Activated CD4-positive, alpha-beta T cell treated with anti-CD3 and anti-CD28 coated beads, Interleukin-2, amount 50 U/mL, for 1 hour (primary cell): ENCODE measurements at regions not wholly inside any gene's neighbourhood (a gene's known extent, or its start where the extent isn't known, plus 50 kb on each side); places are given as distances from the start of the nearest gene placed in this dataset.

Source experiments
- DNase-seq: peaks from one replicate; pipeline ENCODE4 v3.0.0-alpha.2; 2020

DNA sequence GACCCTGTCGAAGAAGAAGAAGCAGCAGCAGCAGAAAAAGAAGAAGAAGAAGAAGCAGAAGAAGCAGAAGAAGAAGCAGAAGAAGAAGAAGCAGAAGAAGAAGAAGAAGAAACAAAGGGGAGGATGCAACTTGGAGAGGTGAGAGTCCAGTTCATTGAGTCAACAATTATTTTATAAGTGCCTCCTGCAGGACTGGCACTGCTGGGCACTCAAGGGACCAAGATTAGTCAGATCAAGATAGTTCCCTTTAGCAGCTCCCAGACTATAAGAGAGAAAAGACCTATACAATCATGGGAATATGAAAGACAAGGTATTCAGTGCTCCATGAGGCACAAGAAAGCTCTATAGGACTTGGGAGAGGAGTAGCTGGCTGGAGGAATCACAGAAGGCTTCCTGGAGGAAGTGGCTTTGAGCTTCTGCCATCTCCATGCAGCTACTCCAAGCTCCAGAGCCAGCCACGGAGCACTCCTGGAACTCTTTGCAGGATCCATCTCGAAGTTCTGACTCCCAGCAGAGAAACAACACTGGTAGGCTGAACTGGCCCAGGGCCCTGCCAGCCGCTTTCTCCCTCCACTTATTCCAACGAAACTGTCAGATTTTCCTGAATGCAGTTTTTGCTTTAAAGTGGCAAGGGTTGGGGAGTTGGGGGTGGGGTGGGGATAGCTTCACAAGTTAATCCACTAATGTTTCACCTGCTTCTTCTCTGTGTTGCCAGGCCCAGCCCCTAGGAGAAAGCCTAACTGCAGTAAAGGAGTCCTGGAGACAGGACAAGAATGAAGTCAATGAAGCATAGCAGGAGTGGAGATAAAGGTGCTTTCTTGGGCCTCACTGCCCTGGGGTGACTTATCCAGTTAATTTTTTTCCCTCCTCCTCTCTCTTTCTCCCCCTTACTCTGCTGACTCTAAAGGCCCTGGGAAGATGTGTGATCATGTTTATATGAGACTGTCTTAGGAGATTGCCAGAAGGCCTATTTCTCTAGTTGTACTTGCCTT, 140.1 kb upstream of the PARP11 start:
- DNase-seq, result no peak

DNA sequence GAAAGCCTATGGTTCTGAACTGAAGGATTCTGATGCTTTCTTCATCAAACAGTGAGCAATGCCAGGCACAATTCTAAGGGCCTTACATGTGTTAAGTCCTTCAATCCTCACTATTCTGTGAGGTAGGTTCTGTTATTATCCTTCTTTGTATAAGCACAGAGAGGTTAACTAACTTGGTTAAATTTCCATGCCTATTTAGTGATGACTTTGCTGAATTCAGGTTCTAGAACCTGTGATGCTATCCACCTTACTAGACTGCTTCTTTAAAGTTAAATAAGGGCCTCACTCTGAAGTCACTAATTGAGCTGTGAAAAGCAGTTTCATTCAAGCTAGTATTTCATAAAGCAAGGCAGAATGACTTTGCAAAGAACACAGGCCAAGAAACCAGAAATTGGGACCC, 138.9 kb upstream of the PARP11 start:
- no peak for DNase-seq

GRCh38 chr12:4011597-4011996, 138.4 kb upstream of the PARP11 start:
- no peak for DNase-seq

GRCh38 chr12:4009979-4010704, 136.9 kb upstream of the PARP11 start:
- DNase-seq, result no peak

DNA sequence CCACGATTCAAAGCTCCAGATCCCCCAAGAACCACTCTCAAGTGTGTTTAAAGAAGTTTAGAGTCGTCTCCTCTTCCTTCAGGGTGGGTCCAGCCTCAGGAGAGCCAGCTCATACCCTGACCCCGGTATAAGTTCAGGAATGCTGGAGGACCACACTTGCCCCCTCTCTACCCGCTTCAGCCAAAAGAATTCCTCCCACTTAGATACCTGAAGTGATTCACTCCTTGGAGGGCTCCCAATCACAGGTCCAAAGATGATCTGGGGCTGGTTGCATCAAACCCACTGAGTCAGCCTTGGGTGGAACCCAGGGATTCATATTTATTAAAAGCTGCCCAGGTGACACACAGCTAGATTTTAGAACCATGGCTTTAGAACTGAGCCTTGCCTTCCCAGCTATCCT, 133.5 kb upstream of the PARP11 start:
- no peak for DNase-seq

DNA sequence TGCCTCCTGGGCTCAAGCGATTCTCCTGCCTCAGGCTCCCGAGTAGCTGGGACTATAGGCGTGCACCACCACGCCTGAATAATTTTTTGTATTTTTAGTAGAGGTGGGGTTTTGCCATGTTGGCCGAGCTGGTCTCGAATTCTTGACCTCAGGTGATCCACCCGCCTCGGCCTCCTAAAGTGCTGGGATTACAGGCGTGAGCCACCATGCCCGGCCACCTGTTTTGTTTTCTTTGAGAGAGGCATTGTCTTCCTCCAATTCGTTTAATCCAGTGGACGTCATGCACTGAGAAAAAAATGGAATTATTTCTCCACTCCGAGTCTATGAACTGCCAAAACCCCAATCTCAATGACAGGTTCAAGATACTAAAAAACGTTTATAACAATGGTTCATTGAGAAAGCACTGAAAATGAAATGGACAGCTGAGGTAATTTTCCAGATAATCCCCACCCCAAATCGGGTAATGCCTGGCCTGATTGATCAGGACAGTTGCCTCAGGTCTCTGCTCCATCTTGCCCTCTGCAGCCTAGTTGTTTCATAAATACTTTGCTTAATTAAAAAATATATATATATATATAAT, 132.7 kb upstream of the PARP11 start:
- no peak for DNase-seq

GRCh38 chr12:4003576-4003975, 130.4 kb upstream of the PARP11 start:
- DNase-seq, result no peak

GRCh38 chr12:4002601-4003000, 129.4 kb upstream of the PARP11 start:
- DNase-seq, result no peak

DNA sequence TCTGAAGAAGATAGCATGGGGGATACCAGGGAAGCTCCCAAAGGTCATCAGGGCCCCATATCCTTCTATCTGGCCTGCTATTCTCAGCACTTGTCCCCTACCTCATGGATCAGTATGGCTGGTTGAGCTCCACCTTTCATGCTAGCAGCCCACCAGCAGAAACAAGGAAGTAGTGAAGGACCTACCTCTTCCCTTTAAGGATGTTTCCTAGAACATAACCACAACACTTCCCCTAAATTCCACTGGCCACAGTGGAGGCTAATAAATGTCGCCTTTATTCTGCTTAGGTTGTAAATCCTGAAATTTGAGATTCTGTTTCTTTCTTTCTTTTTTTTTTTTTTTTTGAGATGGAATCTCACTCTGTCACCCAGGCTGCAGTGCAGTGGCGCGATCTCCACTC, 128.6 kb upstream of the PARP11 start:
- DNase-seq, result no peak

DNA sequence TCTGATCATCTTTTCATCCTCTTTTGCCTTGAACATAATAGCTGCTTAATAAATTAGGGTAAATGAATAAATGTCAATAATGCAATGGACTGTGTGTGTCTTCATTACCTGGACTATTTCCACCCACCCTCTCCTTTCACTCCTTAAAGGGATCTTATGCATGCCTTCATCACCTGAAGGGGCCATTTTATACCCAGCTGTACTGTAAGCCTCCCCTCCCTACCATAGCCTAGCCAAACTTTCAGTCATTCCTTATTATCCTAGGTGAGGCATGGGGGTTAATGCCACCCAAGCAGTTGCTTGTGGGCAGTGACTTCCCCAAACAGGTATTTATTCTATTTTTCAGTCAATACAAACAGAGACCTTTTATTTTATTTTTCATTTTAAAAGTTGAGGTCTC, 127.8 kb upstream of the PARP11 start:
- no peak for DNase-seq

DNA sequence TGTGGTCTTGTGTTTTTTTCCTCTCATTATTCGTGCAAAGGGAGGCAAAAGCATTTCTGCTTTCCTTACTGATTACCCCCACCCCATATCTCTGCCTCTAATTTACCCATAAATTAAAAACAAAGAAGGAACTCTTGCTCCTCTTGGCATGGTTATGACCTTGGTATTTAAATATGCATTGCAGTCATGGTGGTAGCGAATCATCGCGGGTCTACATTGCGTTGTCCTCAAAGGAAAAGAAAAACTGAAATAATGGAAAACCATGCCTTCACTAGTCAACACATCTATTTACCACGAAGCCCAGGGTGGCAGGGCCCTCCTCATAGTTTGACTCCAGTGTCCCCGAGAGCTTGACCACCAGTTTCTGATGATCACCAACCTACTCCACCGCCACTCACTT, 126.7 kb upstream of the PARP11 start:
- no peak for DNase-seq

- DNase-seq, result peak; percentile 25
Observed at GRCh38 chr12:3998968-3999792, 126.0 kb upstream of the PARP11 start.

GRCh38 chr12:3998397-3998796, 125.2 kb upstream of the PARP11 start:
- DNase-seq, result no peak

GRCh38 chr12:3996322-3996721, 123.1 kb upstream of the PARP11 start:
- DNase-seq, result no peak

DNA sequence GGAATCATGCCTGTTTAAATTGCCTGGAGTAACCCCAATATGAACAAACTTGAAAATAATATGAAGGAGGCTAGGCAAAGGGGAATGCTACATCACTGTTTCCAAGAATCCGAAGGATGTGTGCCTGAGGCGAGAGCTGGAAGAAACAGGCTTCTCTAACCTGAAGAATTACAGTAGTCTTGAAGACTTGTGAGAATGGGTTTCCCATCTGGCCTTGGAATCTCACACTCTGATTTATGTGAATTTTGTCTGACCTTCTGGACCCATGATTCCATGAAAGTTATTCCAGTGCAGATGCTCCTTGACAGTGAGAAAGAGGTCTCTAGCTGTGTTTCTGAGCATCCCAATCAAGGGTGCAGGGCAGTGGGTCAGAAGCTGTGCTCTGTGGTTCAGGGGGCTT, 122.1 kb upstream of the PARP11 start:
- DNase-seq, result no peak

DNA sequence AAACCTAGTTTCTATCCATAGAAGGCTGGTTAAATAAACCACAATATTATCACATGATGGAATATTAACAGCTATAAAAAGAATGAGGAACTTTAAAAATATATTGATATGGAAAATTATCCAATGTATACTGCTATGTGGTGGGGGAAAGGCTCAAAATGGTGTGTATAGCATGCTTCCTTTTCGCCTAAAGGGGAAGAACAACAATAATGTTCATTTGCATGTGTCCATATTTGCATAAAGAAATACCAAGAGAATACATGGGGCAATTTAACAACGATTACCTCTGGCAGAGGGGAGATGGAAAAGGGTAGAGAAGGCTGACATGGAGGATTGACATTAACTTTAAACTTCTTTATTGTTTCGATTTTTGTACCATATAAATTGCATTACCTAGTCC, 121.3 kb upstream of the PARP11 start:
- DNase-seq, result no peak

DNA sequence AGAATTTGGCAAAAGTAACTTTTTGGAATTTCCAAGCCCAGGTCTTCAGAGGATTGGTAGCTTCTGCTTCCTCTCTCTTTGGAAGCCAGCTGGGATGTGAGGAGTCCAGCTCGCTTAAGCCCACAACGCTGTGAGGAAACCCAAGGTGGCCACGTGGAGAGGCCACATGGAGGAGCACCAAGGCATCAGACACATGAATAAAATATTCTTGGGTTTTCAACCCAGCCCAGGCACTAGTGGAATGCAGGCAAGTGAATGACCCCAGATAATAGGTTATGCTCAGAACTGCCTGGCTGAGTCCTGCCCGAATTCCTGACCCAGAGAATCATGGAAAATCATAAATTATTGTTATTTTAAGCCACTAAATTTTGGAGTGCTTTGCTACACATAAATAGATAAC, 119.7 kb upstream of the PARP11 start:
- DNase-seq, result no peak

- no peak for DNase-seq
Observed at GRCh38 chr12:3991798-3992580, 118.8 kb upstream of the PARP11 start.

DNA sequence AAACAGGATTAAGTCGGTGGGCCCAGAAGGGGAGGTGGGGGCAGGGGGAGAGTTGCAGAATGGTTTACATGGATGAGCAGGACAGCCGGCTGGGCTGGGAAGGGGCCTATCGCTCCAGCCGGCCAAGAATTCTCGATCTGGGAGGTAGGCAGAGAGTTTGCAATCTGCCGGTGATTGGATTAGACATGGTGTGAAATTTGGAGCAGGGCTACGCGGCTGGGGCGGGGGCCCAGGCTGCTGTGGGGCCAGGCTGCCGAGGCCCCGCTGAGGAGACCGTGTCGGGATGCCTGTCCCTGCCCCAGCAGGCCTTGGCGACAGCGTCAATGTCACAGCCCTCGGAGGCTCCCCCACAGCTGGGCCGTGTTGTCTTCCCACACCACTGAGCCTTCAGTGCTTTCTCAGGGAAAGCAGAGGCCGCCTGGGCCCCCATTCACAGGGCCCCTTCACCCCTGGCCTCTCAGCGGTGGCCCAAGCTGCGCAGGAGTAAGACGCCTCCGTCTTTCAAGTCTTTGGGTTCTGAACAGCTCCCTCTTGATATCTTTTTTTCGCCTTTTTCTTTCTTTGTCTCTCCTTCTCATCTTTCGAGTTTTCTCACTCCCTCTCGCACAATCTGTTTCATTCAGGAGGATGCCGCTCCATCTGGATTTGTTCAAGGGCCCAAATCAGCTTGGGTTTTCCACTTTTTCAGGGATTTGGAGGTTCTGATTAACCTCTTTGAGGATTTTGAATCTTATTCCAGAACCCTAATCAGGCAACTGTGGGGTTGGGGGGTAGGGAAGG, 117.5 kb upstream of the PARP11 start:
- DNase-seq, result no peak

- no peak for DNase-seq
Observed at GRCh38 chr12:3989218-3989550, 116.0 kb upstream of the PARP11 start.

DNA sequence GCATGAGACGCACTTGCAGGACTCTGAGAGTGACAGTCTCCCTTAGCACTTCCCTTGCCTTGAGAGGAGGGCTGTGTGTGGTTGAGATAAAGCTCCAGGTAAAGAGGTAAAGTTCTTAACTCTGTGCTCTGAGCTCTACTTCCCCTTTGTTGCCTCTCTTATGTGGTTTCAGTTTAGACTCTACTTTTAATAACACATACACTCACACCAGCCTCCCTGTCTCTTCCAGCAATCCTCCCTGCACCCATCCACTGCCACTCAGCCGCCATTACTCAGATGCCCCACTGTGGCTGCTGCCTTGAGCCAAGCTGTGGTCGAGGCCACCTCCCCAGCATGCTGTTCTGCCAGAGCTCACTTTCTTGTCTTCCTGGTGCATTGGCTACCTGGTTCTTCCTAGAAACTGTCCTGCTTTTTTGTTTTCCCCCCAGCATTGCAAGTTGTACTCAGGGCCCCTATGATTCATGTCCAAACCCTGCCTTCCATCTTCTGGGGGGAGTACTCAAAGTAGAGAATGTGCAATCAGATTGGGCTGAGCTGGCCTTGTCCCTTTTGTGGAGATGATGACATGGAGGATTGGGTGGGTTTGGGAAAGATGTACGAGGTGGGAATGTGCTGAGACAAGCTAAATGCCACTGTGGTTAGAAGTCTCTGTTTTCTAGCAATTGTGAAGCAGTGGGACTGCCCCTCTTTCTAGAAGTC, 115.5 kb upstream of the PARP11 start:
- DNase-seq, result no peak
